ENCODE measurements at regions not wholly inside any gene's neighbourhood (a gene's known extent, or its start where the extent isn't known, plus 50 kb on each side); places are given as distances from the start of the nearest gene placed in this dataset.

- intact Hi-C loops (cut with DNase I): no loop called here
- H3K36me3 ChIP-seq: no peaks in the 10 kb centered on the region
- H3K27ac ChIP-seq: no peak overlapping the region
- no peaks in the 10 kb centered on the region for H3K27me3 ChIP-seq (replicated peaks; ENCODE audit: insufficient read depth)
- no peak for DNase-seq (ENCODE audit: low spot score)
- no peaks in the 10 kb centered on the region for H3K9me3 ChIP-seq
- H3K4me1 ChIP-seq (replicated peaks): no peaks in the 10 kb centered on the region
- H3K4me3 ChIP-seq: no peak overlapping the region
- WGBS: 81% methylated on average over 3 of the region's 3 CpGs
- TF ChIP-seq POLR2AphosphoS5 (IDR thresholded peaks at IDR 0.05) (no peak), POLR2A (IDR thresholded peaks at IDR 0.05) (no peak), CTCF (IDR thresholded peaks at IDR 0.05) (no peak)
Observed at GRCh38 chr12:4203772-4204376, 69.7 kb upstream of the CCND2 start.

- 66% methylated on average over 5 of the region's 5 CpGs for WGBS
- no peak for DNase-seq (ENCODE audit: low spot score)
- no peak overlapping the region for H3K4me3 ChIP-seq
- no peaks in the 10 kb centered on the region for H3K36me3 ChIP-seq
- no peaks in the 10 kb centered on the region for H3K4me1 ChIP-seq (replicated peaks)
- H3K9me3 ChIP-seq: no peaks in the 10 kb centered on the region
- intact Hi-C loops (cut with DNase I): no loop called here
- H3K27me3 ChIP-seq (replicated peaks; ENCODE audit: insufficient read depth): no peaks in the 10 kb centered on the region
- no peak overlapping the region for H3K27ac ChIP-seq
- TF ChIP-seq POLR2AphosphoS5 (IDR thresholded peaks at IDR 0.05) (no peak), POLR2A (IDR thresholded peaks at IDR 0.05) (no peak), CTCF (IDR thresholded peaks at IDR 0.05) (no peak)
Observed at GRCh38 chr12:4202918-4203317, 70.6 kb upstream of the CCND2 start.

- H3K4me3 ChIP-seq: no peak overlapping the region
- H3K36me3 ChIP-seq: no peaks in the 10 kb centered on the region
- intact Hi-C loops (cut with DNase I): no loop called here
- H3K4me1 ChIP-seq (replicated peaks): no peaks in the 10 kb centered on the region
- H3K27me3 ChIP-seq (replicated peaks; ENCODE audit: insufficient read depth): no peaks in the 10 kb centered on the region
- TF ChIP-seq CTCF (IDR thresholded peaks at IDR 0.05) (no peak), POLR2AphosphoS5 (IDR thresholded peaks at IDR 0.05) (no peak), POLR2A (IDR thresholded peaks at IDR 0.05) (no peak)
- no peak for DNase-seq (ENCODE audit: low spot score)
- H3K27ac ChIP-seq: no peak overlapping the region
- no peaks in the 10 kb centered on the region for H3K9me3 ChIP-seq
- 68% methylated on average over 7 of the region's 7 CpGs for WGBS
Observed at GRCh38 chr12:4202487-4202886, 71.1 kb upstream of the CCND2 start.

GRCh38 chr12:4201333-4202100 is 72.0 kb upstream of the CCND2 start:
- intact Hi-C loops (cut with DNase I): no loop called here
- WGBS: 69% methylated on average over 13 of the region's 13 CpGs
- Histone ChIP-seq H3K4me1 (replicated peaks) (no peaks in the 10 kb centered on the region), H3K9me3 (no peaks in the 10 kb centered on the region), H3K27ac (no peak overlapping the region), H3K36me3 (no peaks in the 10 kb centered on the region), H3K4me3 (no peak overlapping the region), H3K27me3 (replicated peaks; ENCODE audit: insufficient read depth) (no peaks in the 10 kb centered on the region)
- DNase-seq (ENCODE audit: low spot score): no peak
- TF ChIP-seq POLR2A (IDR thresholded peaks at IDR 0.05) (no peak), CTCF (IDR thresholded peaks at IDR 0.05) (no peak), POLR2AphosphoS5 (IDR thresholded peaks at IDR 0.05) (no peak)
